GM18511 (cell line): ENCODE measurements at regions not wholly inside any gene's neighbourhood (a gene's known extent, or its start where the extent isn't known, plus 50 kb on each side); places are given as distances from the start of the nearest gene placed in this dataset.
A peak's percentile ranks its signal among the peaks of the same experiment; 100 is the strongest.
"Not testable (repeated sequence)": the region's sequence is repeated elsewhere in the genome, so short reads cannot be mapped to it uniquely, and the experiment has no call there.

Experiments
- ATAC-seq: cut with Tn5 transposase; IDR thresholded peaks from one replicate; pipeline ENCODE4 v1.9.1; 2021; ENCODE audit warnings: mild to moderate bottlenecking, moderate library complexity; ENCODE audit not compliant: unreplicated experiment

GRCh38 chr3:180409170-180409569 lies 192.8 kb upstream of the TTC14 start:
- no peak for ATAC-seq

- peak; percentile 47 for ATAC-seq
Measured at GRCh38 chr3:180409883-180410282, 192.1 kb upstream of the TTC14 start.

- ATAC-seq: no peak
Measured at GRCh38 chr3:180414157-180414556, 187.8 kb upstream of the TTC14 start.

- ATAC-seq: no peak
Measured at GRCh38 chr3:180416111-180416594, 185.8 kb upstream of the TTC14 start.

- no peak for ATAC-seq
Measured at GRCh38 chr3:180417241-180417640, 184.7 kb upstream of the TTC14 start.

GRCh38 chr3:180420016-180420415 lies 181.9 kb upstream of the TTC14 start:
- no peak for ATAC-seq

- ATAC-seq: no peak
Measured at GRCh38 chr3:180420804-180421203, 181.2 kb upstream of the TTC14 start.

- no peak for ATAC-seq
Measured at GRCh38 chr3:180421221-180421620, 180.7 kb upstream of the TTC14 start.

- no peak for ATAC-seq
Measured at GRCh38 chr3:180421721-180422120, 180.2 kb upstream of the TTC14 start.

GRCh38 chr3:180424305-180424704 lies 177.7 kb upstream of the TTC14 start:
- ATAC-seq: not testable (repeated sequence)

GRCh38 chr3:180430896-180431295 lies 171.1 kb upstream of the TTC14 start:
- no peak for ATAC-seq

- ATAC-seq: no peak
Measured at GRCh38 chr3:180433152-180433551, 168.8 kb upstream of the TTC14 start.

- no peak for ATAC-seq
Measured at GRCh38 chr3:180447136-180447535, 154.8 kb upstream of the TTC14 start.

GRCh38 chr3:180448407-180448806 lies 153.6 kb upstream of the TTC14 start:
- not testable (repeated sequence) for ATAC-seq

GRCh38 chr3:180457225-180457624 lies 144.7 kb upstream of the TTC14 start:
- ATAC-seq: no peak

- ATAC-seq: no peak
Measured at GRCh38 chr3:180466401-180467011, 135.5 kb upstream of the TTC14 start.

- no peak for ATAC-seq
Measured at GRCh38 chr3:180467177-180467576, 134.8 kb upstream of the TTC14 start.

- ATAC-seq: no peak
Measured at GRCh38 chr3:180469149-180469548, 132.8 kb upstream of the TTC14 start.

- ATAC-seq: no peak
Measured at GRCh38 chr3:180478695-180479094, 123.3 kb upstream of the TTC14 start.

GRCh38 chr3:180492047-180492446 lies 109.9 kb upstream of the TTC14 start:
- no peak for ATAC-seq

- ATAC-seq: no peak
Measured at GRCh38 chr3:180496995-180497394, 105.0 kb upstream of the TTC14 start.

- ATAC-seq: no peak
Measured at GRCh38 chr3:180516368-180516767, 85.6 kb upstream of the TTC14 start.

- ATAC-seq: no peak
Measured at GRCh38 chr3:180523040-180523439, 78.9 kb upstream of the TTC14 start.
